Kidney epithelial cell (primary cell): ENCODE measurements at regions not wholly inside any gene's neighbourhood (a gene's known extent, or its start where the extent isn't known, plus 50 kb on each side); places are given as distances from the start of the nearest gene placed in this dataset.

Experiments
- DNase-seq: peaks from one replicate; pipeline ENCODE4 v3.0.0-alpha.2; 2010; ENCODE audit warnings: low read depth
- H3K27me3 ChIP-seq: 2 replicates; pipeline ENCODE4 v1.6.0; 2011; ENCODE audit warnings: low read length; ENCODE audit not compliant: control insufficient read depth, insufficient read depth
- H3K36me3 ChIP-seq: 2 replicates; pipeline ENCODE4 v1.5.1; 2011; ENCODE audit warnings: low read length; ENCODE audit not compliant: control insufficient read depth, insufficient read depth
- H3K4me3 ChIP-seq: 2 replicates; pipeline ENCODE4 v1.5.1; 2011; ENCODE audit warnings: low read depth, mild to moderate bottlenecking, control low read depth, low read length
- CTCF ChIP-seq: IDR thresholded peaks from 2 replicates; pipeline ENCODE4 v1.5.1; 2011; ENCODE audit warnings: mild to moderate bottlenecking, moderate library complexity, low read length, control low read depth, inconsistent platforms; ENCODE audit not compliant: insufficient read depth, poor library complexity, severe bottlenecking

DNA sequence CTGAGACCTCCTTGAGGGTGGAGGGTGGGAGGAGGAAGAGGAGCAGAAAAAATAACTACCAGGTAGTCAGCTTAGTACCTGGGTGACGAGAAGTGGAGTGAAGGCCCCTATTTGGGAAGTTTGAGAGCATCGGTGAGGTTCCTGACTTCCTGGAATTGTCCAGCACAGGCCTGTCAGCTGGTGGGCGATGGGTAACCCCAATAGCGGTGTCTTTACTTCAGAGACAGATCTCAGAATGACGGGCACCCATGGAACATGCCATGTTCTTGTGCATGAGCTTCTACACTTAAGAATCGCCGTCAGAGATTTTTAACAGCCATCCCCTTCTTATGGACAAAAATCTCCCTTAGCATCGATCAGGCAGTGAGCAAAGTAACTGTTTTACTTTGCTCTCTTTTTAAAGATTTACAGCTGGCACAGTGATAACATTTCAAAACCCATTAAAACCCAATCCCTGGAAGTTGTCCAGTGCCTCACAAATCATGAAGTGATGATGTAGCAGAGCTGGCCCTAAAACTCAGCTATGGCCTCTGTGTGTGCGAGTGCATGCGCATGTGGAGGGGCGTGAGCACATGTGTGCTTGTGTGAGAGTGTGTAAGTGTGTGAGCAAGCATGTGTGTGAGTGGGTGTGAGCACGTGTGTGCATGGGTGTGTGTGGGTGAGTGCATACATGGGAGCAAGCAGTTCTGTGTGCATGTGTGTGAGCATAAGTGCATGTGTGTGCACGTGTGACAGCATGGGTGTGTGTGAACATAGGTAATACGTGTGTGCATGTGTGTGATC is 85.2 kb downstream of the DLL1 start:
- no peak for TF ChIP-seq CTCF
- DNase-seq = no peak
- H3K4me3 ChIP-seq = no peak overlapping the region
- H3K27me3 ChIP-seq = no peaks in the 10 kb centered on the region
- H3K36me3 ChIP-seq = no peaks in the 10 kb centered on the region

GRCh38 chr6:170205126-170205525 is 85.8 kb downstream of the DLL1 start:
- no peak for DNase-seq
- TF ChIP-seq CTCF = no peak
- H3K27me3 ChIP-seq = no peaks in the 10 kb centered on the region
- H3K36me3 ChIP-seq = no peaks in the 10 kb centered on the region
- no peak overlapping the region for H3K4me3 ChIP-seq

- TF ChIP-seq CTCF = no peak
- Histone ChIP-seq H3K36me3 (no peaks in the 10 kb centered on the region), H3K27me3 (no peaks in the 10 kb centered on the region), H3K4me3 (no peak overlapping the region)
- no peak for DNase-seq
Observed at GRCh38 chr6:170203212-170203611, 87.7 kb downstream of the DLL1 start.

GRCh38 chr6:170202416-170203135 is 88.3 kb downstream of the DLL1 start:
- no peak for DNase-seq
- TF ChIP-seq CTCF = no peak

DNA sequence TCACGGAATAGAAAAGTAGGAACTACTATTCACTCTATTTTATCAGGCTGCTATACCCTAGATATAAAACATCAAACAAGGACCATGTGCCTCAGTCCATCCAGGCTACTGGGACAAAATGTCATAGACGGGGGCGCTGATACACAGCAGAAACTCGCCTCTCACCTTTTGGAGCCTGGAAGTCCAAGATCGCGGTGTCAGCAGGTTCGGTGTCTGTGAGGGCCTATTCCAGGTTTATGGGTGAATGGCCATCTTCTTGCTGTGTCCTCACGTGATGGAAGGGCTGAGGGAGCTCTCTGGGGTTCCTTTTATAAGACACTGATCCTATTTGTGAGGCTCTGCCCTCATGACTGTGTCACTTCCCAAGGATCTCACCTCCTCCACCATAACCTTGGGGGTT is 89.5 kb downstream of the DLL1 start:
- H3K27me3 ChIP-seq = no peaks in the 10 kb centered on the region

More at GRCh38 chr6:170202416-170203135, 88.3 kb downstream of the DLL1 start:
- H3K27me3 ChIP-seq = no peaks in the 10 kb centered on the region
- no peak overlapping the region for H3K4me3 ChIP-seq
- H3K36me3 ChIP-seq = no peaks in the 10 kb centered on the region

More for the DNA sequence above, 89.5 kb downstream of the DLL1 start:
- H3K36me3 ChIP-seq = no peaks in the 10 kb centered on the region
- no peak for DNase-seq
- no peak for TF ChIP-seq CTCF
- H3K4me3 ChIP-seq = no peak overlapping the region
